GM19463 (cell line): ENCODE measurements at regions not wholly inside any gene's neighbourhood (a gene's known extent, or its start where the extent isn't known, plus 50 kb on each side); places are given as distances from the start of the nearest gene placed in this dataset.
"Not testable (repeated sequence)": the region's sequence is repeated elsewhere in the genome, so short reads cannot be mapped to it uniquely, and the experiment has no call there.

Source experiments
- ATAC-seq: cut with Tn5 transposase; IDR thresholded peaks from one replicate; pipeline ENCODE4 v1.9.1; 2021; ENCODE audit warnings: mild to moderate bottlenecking, moderate library complexity; ENCODE audit not compliant: unreplicated experiment

- not testable (repeated sequence) for ATAC-seq
These were observed 120.1 kb downstream of the OR4M2 start for GRCh38 chr15:22200417-22200816.

GRCh38 chr15:22201993-22202659 is 121.8 kb downstream of the OR4M2 start:
- ATAC-seq, result not testable (repeated sequence)

- not testable (repeated sequence) for ATAC-seq
These were observed 122.9 kb downstream of the OR4M2 start for GRCh38 chr15:22203208-22203607.

- not testable (repeated sequence) for ATAC-seq
These were observed 128.8 kb downstream of the OR4M2 start for GRCh38 chr15:22209086-22209485.

- not testable (repeated sequence) for ATAC-seq
These were observed 142.3 kb downstream of the OR4M2 start for GRCh38 chr15:22222596-22222995.

- ATAC-seq, result no peak
These were observed 143.9 kb downstream of the OR4M2 start for GRCh38 chr15:22224241-22224671.

- not testable (repeated sequence) for ATAC-seq
These were observed 144.6 kb downstream of the OR4M2 start for GRCh38 chr15:22224961-22225360.

- no peak for ATAC-seq
These were observed 145.9 kb downstream of the OR4M2 start for GRCh38 chr15:22226034-22226790.

GRCh38 chr15:22227411-22228100 is 147.2 kb downstream of the OR4M2 start:
- no peak for ATAC-seq

- no peak for ATAC-seq
These were observed 147.9 kb downstream of the OR4M2 start for GRCh38 chr15:22228101-22228762.

GRCh38 chr15:22229990-22230819 is 149.9 kb downstream of the OR4M2 start:
- no peak for ATAC-seq

GRCh38 chr15:22231603-22232002 is 151.3 kb downstream of the OR4M2 start:
- no peak for ATAC-seq

GRCh38 chr15:22232675-22233074 is 152.3 kb downstream of the OR4M2 start:
- no peak for ATAC-seq

- ATAC-seq, result not testable (repeated sequence)
These were observed 155.1 kb downstream of the OR4M2 start for GRCh38 chr15:22235261-22235930.

- no peak for ATAC-seq
These were observed 156.1 kb downstream of the OR4M2 start for GRCh38 chr15:22236469-22236868.

- no peak for ATAC-seq
These were observed 157.6 kb downstream of the OR4M2 start for GRCh38 chr15:22237891-22238275.

GRCh38 chr15:22238276-22238958 is 158.1 kb downstream of the OR4M2 start:
- not testable (repeated sequence) for ATAC-seq

GRCh38 chr15:22238959-22239805 is 158.9 kb downstream of the OR4M2 start:
- ATAC-seq, result not testable (repeated sequence)
